ENCODE measurements at regions not wholly inside any gene's neighbourhood (a gene's known extent, or its start where the extent isn't known, plus 50 kb on each side); places are given as distances from the start of the nearest gene placed in this dataset.
"Not testable (repeated sequence)": the region's sequence is repeated elsewhere in the genome, so short reads cannot be mapped to it uniquely, and the experiment has no call there.

GRCh38 chr9:87386490-87387025 lies 111.1 kb upstream of the DAPK1 start:
- intact Hi-C loops (cut with DNase I; ENCODE audit: low total_unique reads): no loop called here
- TF ChIP-seq CTCF (IDR thresholded peaks at IDR 0.05) (no peak), POLR2A (IDR thresholded peaks at IDR 0.05) (no peak)
- Histone ChIP-seq H3K4me1 (peaks cover 8% of the 10 kb centered on the region), H3K27me3 (no peaks in the 10 kb centered on the region), H3K36me3 (ENCODE audit: low read depth, missing control alignments) (no peaks in the 10 kb centered on the region), H3K9me3 (no peaks in the 10 kb centered on the region), H3K4me3 (no peak overlapping the region), H3K27ac (no peak overlapping the region)
- 61 to 70% methylated on average over 2 of the region's 2 CpGs for WGBS, 2 donors
- DNase-seq: no peak

- no peak for DNase-seq
- TF ChIP-seq POLR2A (IDR thresholded peaks at IDR 0.05) (no peak), CTCF (IDR thresholded peaks at IDR 0.05) (no peak)
- intact Hi-C loops (cut with DNase I; ENCODE audit: low total_unique reads): no loop called here
- Histone ChIP-seq H3K27ac (no peak overlapping the region), H3K4me1 (no peaks in the 10 kb centered on the region), H3K36me3 (ENCODE audit: low read depth, missing control alignments) (no peaks in the 10 kb centered on the region), H3K9me3 (no peaks in the 10 kb centered on the region), H3K4me3 (no peak overlapping the region), H3K27me3 (no peaks in the 10 kb centered on the region)
- WGBS, 2 donors: 86 to 90% methylated on average over 5 of the region's 5 CpGs
Measured at GRCh38 chr9:87387351-87388011, 110.2 kb upstream of the DAPK1 start.

GRCh38 chr9:87388708-87389107 lies 109.0 kb upstream of the DAPK1 start:
- intact Hi-C loops (cut with DNase I; ENCODE audit: low total_unique reads); H3K4me3 ChIP-seq; H3K9me3 ChIP-seq; DNase-seq; H3K27me3 ChIP-seq; H3K27ac ChIP-seq; H3K4me1 ChIP-seq; H3K36me3 ChIP-seq (ENCODE audit: low read depth, missing control alignments): not testable (repeated sequence)
- 90 to 94% methylated on average over 8 of the region's 8 CpGs for WGBS, 2 donors

GRCh38 chr9:87389936-87390335 lies 107.7 kb upstream of the DAPK1 start:
- DNase-seq: no peak
- H3K4me1 ChIP-seq: no peaks in the 10 kb centered on the region
- no peak overlapping the region for H3K4me3 ChIP-seq
- H3K27me3 ChIP-seq: no peaks in the 10 kb centered on the region
- H3K27ac ChIP-seq: no peak overlapping the region
- WGBS, 2 donors: 82 to 90% methylated on average over 3 of the region's 3 CpGs
- H3K36me3 ChIP-seq (ENCODE audit: low read depth, missing control alignments): no peaks in the 10 kb centered on the region
- H3K9me3 ChIP-seq: no peaks in the 10 kb centered on the region
- no peak for TF ChIP-seq CTCF (IDR thresholded peaks at IDR 0.05)
- no peak for TF ChIP-seq POLR2A (IDR thresholded peaks at IDR 0.05)
- intact Hi-C loops (cut with DNase I; ENCODE audit: low total_unique reads): no loop called here

- no peaks in the 10 kb centered on the region for H3K4me1 ChIP-seq
- 65 to 69% methylated on average over 2 of the region's 2 CpGs for WGBS, 2 donors
- TF ChIP-seq CTCF (IDR thresholded peaks at IDR 0.05) (no peak), POLR2A (IDR thresholded peaks at IDR 0.05) (no peak)
- H3K4me3 ChIP-seq: no peak overlapping the region
- no peaks in the 10 kb centered on the region for H3K27me3 ChIP-seq
- no peak overlapping the region for H3K27ac ChIP-seq
- no peaks in the 10 kb centered on the region for H3K9me3 ChIP-seq
- no peaks in the 10 kb centered on the region for H3K36me3 ChIP-seq (ENCODE audit: low read depth, missing control alignments)
- DNase-seq: no peak
- intact Hi-C loops (cut with DNase I; ENCODE audit: low total_unique reads): no loop called here
Measured at GRCh38 chr9:87390361-87390760, 107.3 kb upstream of the DAPK1 start.

Measured in testis (tissue), 2 donors.